ENCODE measurements at regions not wholly inside any gene's neighbourhood (a gene's known extent, or its start where the extent isn't known, plus 50 kb on each side); places are given as distances from the start of the nearest gene placed in this dataset.
"Not testable (repeated sequence)": the region's sequence is repeated elsewhere in the genome, so short reads cannot be mapped to it uniquely, and the experiment has no call there.

DNA sequence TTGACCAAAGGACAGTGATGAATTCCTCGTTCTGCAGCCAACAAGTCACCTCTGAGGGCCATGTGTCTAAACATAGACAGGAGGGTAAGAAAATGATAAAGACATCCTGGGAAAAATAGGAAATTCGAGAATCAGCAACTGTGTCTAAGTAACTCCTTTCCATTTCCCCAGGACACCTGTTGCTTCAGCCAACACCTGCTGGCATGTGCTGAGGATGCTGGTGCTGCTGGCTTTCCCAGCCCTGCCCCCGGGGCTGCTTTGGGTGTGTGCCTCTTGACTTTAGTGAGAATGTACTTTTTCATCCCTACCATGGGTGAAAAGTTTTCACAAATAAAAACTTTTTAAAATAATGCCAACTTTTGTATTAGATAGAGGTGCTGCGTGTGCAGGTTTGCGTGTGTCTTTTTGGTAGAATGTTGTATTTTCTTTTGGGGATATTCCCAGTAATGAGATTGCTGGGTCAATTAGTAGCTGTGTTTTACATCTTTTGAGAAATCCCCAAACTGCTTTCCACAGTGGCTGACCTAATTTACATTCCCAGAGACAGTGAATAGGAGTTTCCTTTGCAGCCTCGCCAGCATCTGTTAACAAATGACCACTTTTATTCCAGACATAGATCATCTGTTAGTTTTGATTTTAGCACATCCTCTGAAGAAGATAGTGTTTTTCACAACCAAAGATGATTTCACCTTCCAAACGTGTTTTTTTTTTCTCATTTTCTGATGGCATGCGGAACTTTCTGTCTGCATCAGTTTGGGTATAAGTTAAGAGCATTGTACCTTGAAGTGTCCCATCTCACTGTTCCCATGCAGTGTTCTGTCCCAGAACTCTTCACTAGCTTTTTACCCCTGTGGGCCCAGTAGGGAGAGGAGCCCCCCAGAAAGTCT lies 104.2 kb upstream of the ACBD5 start:
- DNase-seq = no peak

DNA sequence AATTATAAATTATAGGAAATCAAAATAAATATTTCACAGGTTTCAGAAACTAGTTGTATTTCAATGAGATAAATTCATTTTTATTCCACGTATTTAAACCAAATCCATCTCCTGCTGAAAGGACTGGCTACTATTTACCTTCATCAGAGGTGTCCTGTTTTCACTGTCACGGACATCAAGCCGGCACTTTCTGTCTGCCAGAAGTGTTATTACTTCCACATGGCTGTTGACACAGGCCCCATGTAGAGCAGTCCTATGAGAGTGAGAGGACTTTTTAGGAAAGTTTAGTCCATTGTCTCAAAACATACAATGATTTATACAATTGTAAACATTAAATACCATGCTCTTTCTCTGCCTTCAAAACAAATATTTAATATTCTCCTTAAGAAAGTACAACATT lies 100.4 kb upstream of the ACBD5 start:
- no peak for DNase-seq

DNA sequence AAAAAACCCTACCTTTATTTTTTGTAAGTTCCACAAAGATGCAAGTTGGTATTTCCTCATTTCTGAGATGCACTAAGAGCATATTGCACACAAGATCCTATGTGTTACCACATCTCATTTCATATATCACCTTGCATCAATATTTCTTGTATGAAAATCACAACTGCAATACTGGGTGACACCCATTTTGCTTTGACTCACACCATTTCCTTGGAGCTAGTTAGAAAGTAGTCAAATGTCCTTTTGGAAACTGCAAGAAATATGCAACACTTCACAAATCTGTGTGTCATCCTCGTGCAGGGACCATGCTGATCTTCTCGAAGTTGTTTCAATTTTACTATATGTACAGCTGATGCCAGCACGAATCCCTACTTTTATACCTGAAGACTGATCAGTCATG lies 94.6 kb upstream of the ACBD5 start:
- DNase-seq = not testable (repeated sequence)

DNA sequence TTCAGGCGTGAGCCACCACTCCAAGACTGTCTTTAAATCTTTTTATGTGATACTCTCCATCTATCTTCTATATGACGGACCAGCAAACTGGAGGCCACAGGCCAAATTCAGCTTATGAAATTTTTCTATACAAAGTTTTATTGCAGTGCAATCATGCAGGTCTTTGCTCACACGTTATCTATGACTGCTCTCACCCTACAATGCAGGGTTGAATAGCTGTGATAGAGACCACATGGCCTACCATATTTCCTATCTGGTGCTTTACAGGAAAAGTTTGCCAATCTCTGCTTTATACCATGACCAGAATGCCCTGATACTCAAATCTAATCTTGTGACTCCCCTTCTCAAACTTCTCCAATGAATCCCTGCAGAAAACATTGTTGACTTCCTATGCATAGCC lies 89.5 kb upstream of the ACBD5 start:
- DNase-seq = no peak

DNA sequence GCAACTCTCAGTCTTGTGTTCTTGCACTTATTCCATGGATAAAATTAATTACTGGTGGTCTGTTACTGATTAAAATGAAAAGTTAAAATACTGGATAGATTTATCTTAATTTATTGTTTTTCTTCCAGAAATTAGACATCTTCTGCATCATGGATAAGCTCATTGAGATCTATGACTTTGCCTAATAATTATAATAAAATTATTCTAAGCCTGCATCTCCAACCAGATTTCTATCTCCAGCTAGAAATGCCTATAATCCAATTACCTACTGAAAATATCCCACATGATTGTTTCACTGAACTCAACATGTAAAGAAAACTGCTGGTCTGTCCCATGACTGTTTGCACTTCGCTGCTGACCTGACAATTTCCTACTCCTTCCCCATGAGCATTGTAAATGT lies 88.3 kb upstream of the ACBD5 start:
- DNase-seq = no peak

DNA sequence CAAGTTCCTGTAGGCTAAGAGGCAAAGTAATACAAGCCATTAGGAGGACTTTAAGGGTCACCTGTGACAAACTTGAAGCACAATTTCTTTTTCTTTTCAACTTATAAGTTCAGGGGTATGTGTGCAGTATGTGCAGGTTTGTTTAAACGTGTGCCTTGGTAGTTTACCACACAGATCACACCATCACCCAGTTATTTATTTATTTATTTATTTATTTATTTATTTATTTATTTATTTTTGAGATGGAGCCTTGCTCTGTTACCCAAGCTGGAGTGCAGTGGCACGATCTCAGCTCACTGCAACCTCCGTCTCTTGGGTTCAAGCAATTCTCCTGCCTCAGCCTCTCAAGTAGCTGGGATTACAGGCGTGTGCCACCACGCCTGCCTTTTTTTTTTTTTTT lies 86.2 kb upstream of the ACBD5 start:
- DNase-seq = not testable (repeated sequence)

DNA sequence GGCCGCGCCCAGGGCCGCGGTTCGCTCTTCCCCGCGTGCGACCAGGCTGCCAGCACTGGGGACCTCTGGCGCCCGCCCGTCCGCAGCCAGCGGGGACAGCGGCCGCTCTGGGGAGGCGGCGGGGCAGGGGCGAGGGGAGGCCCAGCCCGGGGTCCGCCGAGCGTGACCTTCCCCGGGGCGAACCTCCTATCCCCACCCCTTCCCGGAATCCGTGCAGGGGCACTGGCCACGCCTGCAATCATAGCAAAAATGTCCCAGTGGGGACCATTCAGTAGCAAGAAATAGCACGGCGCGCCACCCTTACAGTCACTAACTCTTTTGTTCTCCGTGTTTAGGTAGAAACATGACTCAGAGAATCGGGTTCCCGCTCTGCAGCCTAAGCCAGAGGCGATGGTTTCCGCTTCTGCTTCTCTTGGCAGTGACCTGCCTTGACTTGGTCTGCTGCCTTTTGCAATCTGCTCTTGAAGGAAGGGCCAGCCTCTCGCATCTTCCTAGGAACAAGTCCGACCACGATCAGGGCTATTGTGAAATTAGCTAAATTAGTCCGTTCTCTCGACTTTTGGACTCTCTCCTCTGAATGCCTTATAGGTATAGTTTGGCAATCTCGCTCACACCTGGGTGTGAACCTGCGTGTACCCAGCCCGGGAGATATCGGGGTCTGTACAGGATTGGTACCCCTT lies 79.3 kb upstream of the ACBD5 start:
- DNase-seq = no peak

DNA sequence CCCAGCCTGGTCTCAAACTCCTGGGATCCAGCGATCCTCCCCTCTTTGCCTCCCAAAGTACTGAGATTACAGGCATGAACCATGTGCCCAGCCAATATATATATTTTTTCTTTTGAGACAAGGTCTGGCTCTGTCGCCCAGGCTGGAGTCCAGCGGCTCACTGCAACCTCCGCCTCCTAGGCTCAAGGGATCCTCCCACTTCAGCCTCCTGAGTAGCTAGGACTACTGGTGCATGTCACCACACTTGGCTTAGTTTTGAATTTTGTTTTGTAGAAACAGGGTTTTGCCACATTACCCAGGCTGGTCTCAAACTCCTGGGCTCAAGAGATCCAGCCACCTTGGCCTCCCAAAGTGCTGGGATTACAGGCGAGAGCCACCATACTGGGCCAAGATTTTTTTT lies 78.5 kb upstream of the ACBD5 start:
- DNase-seq = not testable (repeated sequence)

DNA sequence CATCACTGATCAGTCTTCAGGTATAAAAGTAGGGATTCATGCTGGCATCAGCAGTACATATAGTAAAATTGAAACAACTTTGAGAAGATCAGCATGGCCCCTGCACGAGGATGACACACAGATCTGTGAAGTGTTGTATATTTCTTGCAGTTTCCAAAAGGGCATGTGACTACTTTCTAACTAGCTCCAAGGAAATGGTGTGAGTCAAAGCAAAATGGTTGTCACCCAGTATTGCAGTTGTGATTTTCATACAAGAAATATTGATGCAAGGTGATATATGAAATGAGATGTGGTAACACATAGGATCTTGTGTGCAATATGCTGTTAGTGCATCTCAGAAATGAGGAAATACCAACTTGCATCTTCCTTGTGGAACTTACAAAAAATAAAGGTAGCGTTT lies 74.5 kb upstream of the ACBD5 start:
- not testable (repeated sequence) for DNase-seq

DNA sequence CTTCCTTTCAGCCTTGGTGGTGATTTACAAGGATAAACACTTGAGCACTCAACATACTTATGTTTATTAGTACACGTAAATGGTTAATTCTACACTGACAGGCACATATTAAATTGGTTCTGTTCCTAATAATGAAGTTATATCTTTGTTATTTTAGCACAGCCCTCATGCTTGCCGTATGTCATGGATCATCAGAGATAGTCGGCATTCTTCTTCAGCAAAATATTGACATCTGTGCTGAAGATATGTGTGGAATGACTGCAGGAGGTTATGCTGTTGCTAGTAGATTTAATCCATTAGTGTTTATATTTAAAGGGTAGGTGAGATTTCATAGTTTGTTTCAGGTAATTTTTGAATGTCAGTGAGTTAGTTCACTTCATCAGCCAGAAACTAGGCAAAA lies 73.0 kb upstream of the ACBD5 start:
- not testable (repeated sequence) for DNase-seq

DNA sequence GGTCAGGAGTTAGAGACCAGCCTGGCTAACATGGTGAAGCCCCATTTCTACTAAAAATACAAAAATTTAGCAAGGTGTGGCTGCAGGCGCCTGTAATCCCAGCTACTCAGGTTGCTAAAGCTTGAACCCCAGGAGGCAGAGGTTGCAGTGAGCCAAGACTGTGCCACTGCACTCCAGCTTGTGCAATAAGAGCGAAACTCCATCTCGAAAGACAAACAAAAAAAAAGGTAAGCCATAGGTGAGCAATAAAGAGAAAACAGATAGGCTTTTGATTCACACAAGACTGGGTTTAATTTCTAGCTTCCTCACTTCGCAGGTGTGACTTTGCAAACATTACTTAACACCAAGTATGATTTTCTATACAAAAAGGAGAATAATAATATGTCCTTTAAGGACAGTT lies 72.3 kb upstream of the ACBD5 start:
- DNase-seq = no peak

DNA sequence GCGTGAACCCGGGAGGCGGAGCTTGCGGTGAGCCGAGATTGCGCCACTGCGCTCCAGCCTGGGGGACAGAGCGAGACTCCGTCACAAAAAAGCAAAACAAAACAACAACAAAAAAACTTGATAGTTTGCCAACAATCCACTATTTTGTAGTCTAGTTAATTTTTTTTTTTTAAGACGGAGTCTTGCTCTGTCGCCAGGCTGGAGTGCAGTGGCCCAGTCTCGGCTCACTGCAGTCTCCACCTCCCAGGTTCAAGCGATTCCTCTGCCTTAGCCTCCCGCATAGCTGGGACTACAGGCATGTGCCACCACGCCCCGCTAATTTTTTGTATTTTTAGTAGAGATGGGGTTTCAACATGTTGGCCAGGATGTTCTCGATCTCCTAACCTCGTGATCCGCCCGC lies 71.2 kb upstream of the ACBD5 start:
- not testable (repeated sequence) for DNase-seq

DNA sequence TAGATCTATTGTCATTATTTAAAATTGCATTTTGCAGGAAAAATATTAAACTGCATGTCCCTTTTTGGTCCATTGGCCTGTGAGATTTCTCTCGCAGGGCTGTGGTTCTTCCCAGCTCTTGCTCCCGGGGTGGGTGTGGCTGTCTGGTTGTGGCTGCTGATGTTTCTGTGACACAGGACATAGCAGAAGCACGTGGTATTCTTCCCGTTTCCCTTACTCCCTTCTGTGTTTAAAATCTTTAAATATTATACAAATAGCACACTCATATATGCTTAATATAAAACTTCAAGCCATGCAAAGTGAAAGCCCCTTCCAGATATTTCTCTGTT lies 57.9 kb upstream of the ACBD5 start:
- DNase-seq = not testable (repeated sequence)

DNA sequence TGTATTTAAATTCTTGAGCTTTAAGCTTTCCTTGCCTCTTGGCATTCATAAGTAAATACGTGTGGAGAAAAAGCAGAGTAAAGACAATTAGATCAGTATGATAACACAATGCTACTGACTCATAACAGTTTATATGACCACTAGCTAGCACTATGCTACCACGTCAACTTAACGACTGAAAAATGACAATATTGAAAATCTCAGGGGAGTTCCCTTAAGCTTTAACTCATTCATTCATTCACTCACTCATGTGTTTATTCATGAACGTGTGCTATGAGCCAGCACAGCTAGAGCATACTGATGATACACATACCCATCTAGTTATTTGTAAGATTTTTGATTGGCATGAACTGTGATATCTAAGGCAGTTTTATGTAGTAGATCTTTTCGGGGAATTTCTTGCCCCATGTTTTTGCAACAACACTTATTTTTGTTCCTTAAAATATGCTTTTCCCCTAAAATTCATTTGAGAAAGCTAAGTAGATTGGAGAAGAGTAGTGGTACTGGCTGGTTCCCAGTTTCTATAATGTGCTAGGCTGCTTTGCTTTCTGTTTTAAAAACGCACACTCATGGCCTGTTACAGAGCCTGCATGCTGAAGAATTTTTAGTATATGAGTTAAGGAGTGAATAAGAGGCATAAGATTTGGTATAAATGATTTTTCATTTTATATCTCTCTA lies 57.4 kb upstream of the ACBD5 start:
- DNase-seq = no peak

DNA sequence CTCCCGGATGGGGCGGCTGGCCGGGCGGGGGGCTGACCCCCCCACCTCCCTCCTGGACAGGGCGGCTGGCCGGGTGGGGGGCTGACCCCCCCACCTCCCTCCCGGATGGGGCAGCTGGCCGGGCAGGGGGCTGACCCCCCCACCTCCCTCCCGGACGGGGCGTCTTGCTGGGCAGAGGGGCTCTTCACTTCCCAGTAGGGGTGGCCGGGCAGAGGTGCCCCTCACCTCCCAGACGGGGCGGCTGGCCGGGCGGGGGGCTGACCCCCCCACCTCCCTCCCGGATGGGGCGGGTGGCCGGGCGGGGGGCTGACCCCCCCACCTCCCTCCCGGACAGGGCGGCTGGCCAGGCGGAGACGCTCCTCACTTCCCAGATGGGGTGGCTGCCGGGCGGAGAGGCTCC lies 55.7 kb upstream of the ACBD5 start:
- not testable (repeated sequence) for DNase-seq

DNA sequence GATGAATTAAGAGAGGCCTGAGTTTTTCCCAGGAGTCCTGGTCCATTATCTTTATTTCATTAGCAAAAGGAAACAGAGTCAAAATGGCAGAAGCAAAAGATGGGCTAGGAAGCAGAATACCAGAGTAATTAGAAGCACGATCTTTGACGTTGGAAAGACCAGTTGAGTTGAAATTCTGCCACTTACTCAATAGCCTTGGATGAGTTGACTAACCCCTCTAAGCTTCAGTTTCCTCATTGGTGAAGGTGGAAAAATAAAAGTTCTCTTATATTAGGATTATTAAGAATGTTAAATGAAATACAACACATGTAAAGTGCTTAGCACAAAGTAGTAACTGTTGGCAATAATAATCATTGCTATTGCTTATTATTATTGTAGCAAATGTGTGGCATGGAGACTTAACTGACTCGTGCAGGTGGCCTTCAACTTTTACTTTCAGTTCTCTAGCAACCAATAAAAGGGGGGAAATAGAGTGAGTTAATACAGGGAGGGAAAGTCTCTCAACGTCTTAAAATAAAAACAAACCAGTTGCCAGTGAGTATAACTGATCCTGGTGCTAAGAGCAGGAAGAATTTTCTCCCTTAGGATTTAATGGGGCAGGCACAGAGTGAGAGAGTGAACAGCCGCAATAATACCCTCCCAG lies 50.8 kb upstream of the ACBD5 start:
- DNase-seq = not testable (repeated sequence)

All from central memory CD4-positive, alpha-beta T cell (primary cell).